ENCODE measurements at regions not wholly inside any gene's neighbourhood (a gene's known extent, or its start where the extent isn't known, plus 50 kb on each side); places are given as distances from the start of the nearest gene placed in this dataset.

DNA sequence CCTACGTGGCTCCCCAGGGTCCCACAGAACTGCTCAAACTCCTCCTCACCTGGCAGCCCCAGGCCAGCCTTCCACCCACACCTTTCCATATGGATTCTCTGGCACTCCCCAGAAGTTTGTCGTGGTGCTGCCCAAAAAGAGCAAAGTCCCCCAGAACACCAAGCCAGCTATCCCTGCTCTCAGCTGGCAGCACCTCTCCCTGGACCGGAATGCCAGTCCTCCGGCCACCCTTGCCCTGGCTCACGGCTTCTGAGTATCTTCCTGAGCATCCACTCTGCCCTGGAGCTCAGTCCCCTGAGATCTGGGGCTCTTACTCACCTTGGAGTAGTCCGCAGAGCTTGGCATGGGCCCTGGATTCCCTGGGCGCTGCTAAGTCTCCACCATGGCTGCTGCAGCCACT, 166.5 kb upstream of the ZNF507 start:
- Histone ChIP-seq H3K36me3 (ENCODE audit: control insufficient read depth in 2 of 4, insufficient read depth in 4 of 4, low read length in 3 of 4) (no peaks in the 10 kb centered on the region), H2AFZ (ENCODE audit: low read length) (peak overlapping the region; percentile 70; the same call in 1 of the 2 replicates), H2BK120ac (replicated peaks; ENCODE audit: low read depth, low read length) (no peak overlapping the region), H3K9ac (replicated peaks in 1 of 4; ENCODE audit: extremely low read depth in 1 of 4, low read depth in 3 of 4, low read length in 3 of 4) (no peak overlapping the region), H4K91ac (replicated peaks; ENCODE audit: insufficient read length, low read length) (no peak overlapping the region), H2BK12ac (ENCODE audit: low read depth, low read length) (no peak overlapping the region), H3K23me2 (ENCODE audit: low read depth, low read length) (no peaks in the 10 kb centered on the region; the same call in 1 of the 2 replicates), H3K9me3 (ENCODE audit: insufficient read depth in 2 of 2, low read depth in 1 of 2, low read length in 1 of 2) (no peaks in the 10 kb centered on the region), H3K27ac (ENCODE audit: low read depth, low read length) (no peak overlapping the region), H3K79me1 (ENCODE audit: low read depth, low read length) (no peaks in the 10 kb centered on the region), H2BK5ac (ENCODE audit: low read depth, low read length) (no peak overlapping the region), H3K79me2 (ENCODE audit: control insufficient read depth in 1 of 2, insufficient read depth in 2 of 2, low read length in 2 of 2) (no peaks in the 10 kb centered on the region), H3K27me3 (replicated peaks in 1 of 4; ENCODE audit: control insufficient read depth in 3 of 4, extremely low read depth in 1 of 4, insufficient read depth in 3 of 4, low read length in 3 of 4) (no peaks in the 10 kb centered on the region), H3K4ac (replicated peaks; ENCODE audit: insufficient read length, low read depth, low read length) (no peak overlapping the region), H4K5ac (ENCODE audit: insufficient read length, low read depth, low read length) (no peak overlapping the region), H3K18ac (ENCODE audit: extremely low read depth, low read length) (no peak overlapping the region), H2BK15ac (ENCODE audit: low read length) (no peak overlapping the region), H4K20me1 (replicated peaks in 1 of 2; ENCODE audit: control insufficient read depth in 1 of 2, insufficient read depth in 2 of 2, low read length in 2 of 2) (no peaks in the 10 kb centered on the region), H3K14ac (ENCODE audit: insufficient read length) (no peak overlapping the region), H2BK20ac (ENCODE audit: low read length) (no peak overlapping the region), H3K4me1 (replicated peaks in 1 of 4; ENCODE audit: control insufficient read depth in 3 of 4, insufficient read depth in 4 of 4, low read length in 3 of 4) (no peaks in the 10 kb centered on the region), H3K23ac (ENCODE audit: insufficient read length) (no peak overlapping the region), H3K4me3 (ENCODE audit: extremely low read depth in 1 of 4, insufficient read depth in 2 of 4, low read depth in 3 of 4, low read length in 4 of 4) (no peak overlapping the region), H3K4me2 (ENCODE audit: insufficient read depth in 1 of 2, low read depth in 2 of 2, low read length in 2 of 2) (no peak overlapping the region), H2AK5ac (ENCODE audit: low read depth, low read length) (no peak overlapping the region), H4K8ac (ENCODE audit: extremely low read depth, insufficient read depth, low read length) (peak overlapping the region; percentile 53), H3K56ac (replicated peaks; ENCODE audit: insufficient read length, low read depth, low read length) (no peak overlapping the region)
- TF ChIP-seq SP1 (IDR thresholded peaks at IDR 0.05; ENCODE audit: low read depth, low read length) = no peak
- TF ChIP-seq CTCF (IDR thresholded peaks at IDR 0.05; ENCODE audit: control extremely low read depth in 1 of 3, insufficient read depth in 1 of 3, low read depth in 1 of 3, low read length in 3 of 3) = no peak
- TF ChIP-seq EGR1 (IDR thresholded peaks at IDR 0.05; ENCODE audit: borderline replicate concordance, low read depth, low read length) = no peak
- no peak for TF ChIP-seq HDAC6 (IDR thresholded peaks at IDR 0.05; ENCODE audit: low read depth, low read length)
- TF ChIP-seq ZNF274 (IDR thresholded peaks at IDR 0.05; ENCODE audit: borderline replicate concordance, extremely low read depth, low read length) = no peak
- ChIA-PET POLR2A (ENCODE audit: partially characterized antibody) (no interaction called here), CTCF (ENCODE audit: partially characterized antibody) (interaction anchor here (0.8 to 2.7 kb wide), 3 partner anchors 45 to 221 kb away, joined by 3 to 8 read pairs (median 3); no protein-coding TSS in a partner anchor)
- FAIRE-seq = no peak
- WGBS, 2 experiments (ENCODE audit: extremely low coverage in 1 of 2, insufficient coverage in 1 of 2, insufficient read length in 1 of 2, insufficient replicate concordance in 2 of 2, low coverage in 1 of 2, low lambda C conversion rate in 2 of 2, missing lambda C conversion rate in 1 of 2) = 87% methylated on average over 7 of the region's 7 CpGs; no CpG with 5 or more reads in 1 of the 2 experiments
- DNase-seq (ENCODE audit: low read depth in 1 of 2, low spot score in 2 of 2) = peak in 1 of 2 experiments; percentile 40
